ENCODE measurements at regions not wholly inside any gene's neighbourhood (a gene's known extent, or its start where the extent isn't known, plus 50 kb on each side); places are given as distances from the start of the nearest gene placed in this dataset.

- WGBS (ENCODE audit: low lambda C conversion rate, missing lambda C conversion rate): 51% methylated on average over 2 of the region's 2 CpGs
- Histone ChIP-seq H3K27me3 (no peaks in the 10 kb centered on the region), H3K4me1 (ENCODE audit: insufficient read depth) (no peaks in the 10 kb centered on the region), H3K9me3 (ENCODE audit: low read depth) (no peaks in the 10 kb centered on the region), H4K20me1 (ENCODE audit: insufficient read depth, poor library complexity, severe bottlenecking) (no peaks in the 10 kb centered on the region), H3K4me3 (no peak overlapping the region), H3K27ac (no peak overlapping the region), H3K9me2 (replicated peaks; ENCODE audit: insufficient read depth) (no peaks in the 10 kb centered on the region), H3K4me2 (no peak overlapping the region), H2AFZ (no peak overlapping the region), H3K36me3 (replicated peaks; ENCODE audit: insufficient read depth, low read depth) (no peaks in the 10 kb centered on the region), H3K79me2 (no peaks in the 10 kb centered on the region)
- DNase-seq (ENCODE audit: low spot score): no peak
- TF ChIP-seq CTCF (IDR thresholded peaks at IDR 0.05; ENCODE audit: poor library complexity) (no peak), EZH2 (IDR thresholded peaks at IDR 0.05; ENCODE audit: borderline replicate concordance) (no peak), EZH2phosphoT487 (IDR thresholded peaks at IDR 0.05; ENCODE audit: low read depth, severe bottlenecking, unreplicated experiment) (no peak)
Observed at GRCh38 chr12:18932715-18933114, 194.8 kb downstream of the CAPZA3 start.

- no peaks in the 10 kb centered on the region for H3K9me3 ChIP-seq (ENCODE audit: low read depth)
- no peaks in the 10 kb centered on the region for H4K20me1 ChIP-seq (ENCODE audit: insufficient read depth, poor library complexity, severe bottlenecking)
- no peaks in the 10 kb centered on the region for H3K36me3 ChIP-seq (replicated peaks; ENCODE audit: insufficient read depth, low read depth)
- no peaks in the 10 kb centered on the region for H3K9me2 ChIP-seq (replicated peaks; ENCODE audit: insufficient read depth)
- H3K4me3 ChIP-seq: no peak overlapping the region
- TF ChIP-seq EZH2phosphoT487 (IDR thresholded peaks at IDR 0.05; ENCODE audit: low read depth, severe bottlenecking, unreplicated experiment) (no peak), EZH2 (IDR thresholded peaks at IDR 0.05; ENCODE audit: borderline replicate concordance) (no peak), CTCF (IDR thresholded peaks at IDR 0.05; ENCODE audit: poor library complexity) (no peak)
- H3K4me2 ChIP-seq: no peak overlapping the region
- H3K79me2 ChIP-seq: no peaks in the 10 kb centered on the region
- H3K4me1 ChIP-seq (ENCODE audit: insufficient read depth): no peaks in the 10 kb centered on the region
- no peak overlapping the region for H2AFZ ChIP-seq
- no peak for DNase-seq (ENCODE audit: low spot score)
- no peak overlapping the region for H3K27ac ChIP-seq
- 79% methylated on average over 1 of the region's 1 CpG for WGBS (ENCODE audit: low lambda C conversion rate, missing lambda C conversion rate)
- no peaks in the 10 kb centered on the region for H3K27me3 ChIP-seq
Observed at GRCh38 chr12:18935371-18935965, 194.1 kb upstream of the PLEKHA5 start.

- no peak overlapping the region for H3K4me3 ChIP-seq
- no peaks in the 10 kb centered on the region for H3K36me3 ChIP-seq (replicated peaks; ENCODE audit: insufficient read depth, low read depth)
- no peaks in the 10 kb centered on the region for H3K4me1 ChIP-seq (ENCODE audit: insufficient read depth)
- H3K4me2 ChIP-seq: no peak overlapping the region
- no peak for DNase-seq (ENCODE audit: low spot score)
- 83% methylated on average over 1 of the region's 1 CpG for WGBS (ENCODE audit: low lambda C conversion rate, missing lambda C conversion rate)
- H2AFZ ChIP-seq: no peak overlapping the region
- H3K79me2 ChIP-seq: no peaks in the 10 kb centered on the region
- no peak overlapping the region for H3K27ac ChIP-seq
- H3K9me2 ChIP-seq (replicated peaks; ENCODE audit: insufficient read depth): no peaks in the 10 kb centered on the region
- no peaks in the 10 kb centered on the region for H3K9me3 ChIP-seq (ENCODE audit: low read depth)
- H3K27me3 ChIP-seq: no peaks in the 10 kb centered on the region
- TF ChIP-seq EZH2 (IDR thresholded peaks at IDR 0.05; ENCODE audit: borderline replicate concordance) (no peak), CTCF (IDR thresholded peaks at IDR 0.05; ENCODE audit: poor library complexity) (no peak), EZH2phosphoT487 (IDR thresholded peaks at IDR 0.05; ENCODE audit: low read depth, severe bottlenecking, unreplicated experiment) (no peak)
- H4K20me1 ChIP-seq (ENCODE audit: insufficient read depth, poor library complexity, severe bottlenecking): no peaks in the 10 kb centered on the region
Observed at GRCh38 chr12:18939051-18939450, 190.5 kb upstream of the PLEKHA5 start.

Measured in hepatocyte (in vitro differentiated cells).